AG04449 (cell line): ENCODE measurements at regions not wholly inside any gene's neighbourhood (a gene's known extent, or its start where the extent isn't known, plus 50 kb on each side); places are given as distances from the start of the nearest gene placed in this dataset.

ENCODE experiments used
- CTCF ChIA-PET: fragments of 350-600 bp; formaldehyde crosslinking; extraction: SDS; loops from one replicate; lab custom pipeline; 2021; ENCODE audit warnings: antibody characterized with exemption; lab: Yijun Ruan, JAX
- POLR2A ChIA-PET: fragments of 400-600, 350-600 bp; formaldehyde crosslinking; extraction: SDS; loops from one replicate; lab custom pipeline; 2020; ENCODE audit warnings: antibody characterized with exemption, inconsistent platforms; lab: Yijun Ruan, JAX
- DNase-seq: peaks from one replicate; pipeline ENCODE4 v3.0.0-alpha.2; 2010; ENCODE audit warnings: low read depth, low spot score
- H3K4me3 ChIP-seq: 2 replicates; pipeline ENCODE4 v1.5.1; 2011; ENCODE audit warnings: low read depth, mild to moderate bottlenecking, control low read depth, low read length
- TF ChIP-seq, protein P1 (sequence below): IDR thresholded peaks from one replicate; pipeline ENCODE4 v1.5.1; 2011; ENCODE audit warnings: mild to moderate bottlenecking, moderate library complexity, low read length, control low read depth, inconsistent platforms; ENCODE audit not compliant: insufficient read depth; ENCODE audit errors: missing control alignments

DNA sequence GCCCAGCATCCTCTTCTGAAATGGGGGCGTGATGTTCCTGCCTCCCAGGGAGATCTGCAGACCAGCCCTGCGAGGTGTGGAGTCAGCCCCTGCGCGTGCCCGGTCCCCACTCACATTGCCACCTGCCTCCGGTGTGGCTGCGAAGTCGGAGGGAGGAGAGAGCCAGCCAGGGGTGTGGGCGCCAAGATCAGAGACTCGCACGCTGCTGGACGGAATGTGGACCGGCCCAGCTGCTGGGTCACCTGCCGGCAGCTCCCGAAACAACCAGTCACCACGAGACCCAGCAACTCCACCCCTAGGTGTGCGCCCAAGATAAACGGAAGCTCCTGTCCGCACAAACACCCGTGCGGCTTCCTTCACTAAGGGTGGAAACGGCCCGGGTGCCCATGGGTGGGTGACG is 51.1 kb upstream of the EGFL7 start:
- H3K4me3 ChIP-seq: no peak overlapping the region
- no peak for DNase-seq
- ChIA-PET POLR2A (no interaction called here), CTCF (interaction anchor here (1.4 kb wide), 1 partner anchor 123 kb away, joined by 3 read pairs; no protein-coding TSS in a partner anchor)
- TF ChIP-seq, protein P1, sequence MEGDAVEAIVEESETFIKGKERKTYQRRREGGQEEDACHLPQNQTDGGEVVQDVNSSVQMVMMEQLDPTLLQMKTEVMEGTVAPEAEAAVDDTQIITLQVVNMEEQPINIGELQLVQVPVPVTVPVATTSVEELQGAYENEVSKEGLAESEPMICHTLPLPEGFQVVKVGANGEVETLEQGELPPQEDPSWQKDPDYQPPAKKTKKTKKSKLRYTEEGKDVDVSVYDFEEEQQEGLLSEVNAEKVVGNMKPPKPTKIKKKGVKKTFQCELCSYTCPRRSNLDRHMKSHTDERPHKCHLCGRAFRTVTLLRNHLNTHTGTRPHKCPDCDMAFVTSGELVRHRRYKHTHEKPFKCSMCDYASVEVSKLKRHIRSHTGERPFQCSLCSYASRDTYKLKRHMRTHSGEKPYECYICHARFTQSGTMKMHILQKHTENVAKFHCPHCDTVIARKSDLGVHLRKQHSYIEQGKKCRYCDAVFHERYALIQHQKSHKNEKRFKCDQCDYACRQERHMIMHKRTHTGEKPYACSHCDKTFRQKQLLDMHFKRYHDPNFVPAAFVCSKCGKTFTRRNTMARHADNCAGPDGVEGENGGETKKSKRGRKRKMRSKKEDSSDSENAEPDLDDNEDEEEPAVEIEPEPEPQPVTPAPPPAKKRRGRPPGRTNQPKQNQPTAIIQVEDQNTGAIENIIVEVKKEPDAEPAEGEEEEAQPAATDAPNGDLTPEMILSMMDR: no peak

DNA sequence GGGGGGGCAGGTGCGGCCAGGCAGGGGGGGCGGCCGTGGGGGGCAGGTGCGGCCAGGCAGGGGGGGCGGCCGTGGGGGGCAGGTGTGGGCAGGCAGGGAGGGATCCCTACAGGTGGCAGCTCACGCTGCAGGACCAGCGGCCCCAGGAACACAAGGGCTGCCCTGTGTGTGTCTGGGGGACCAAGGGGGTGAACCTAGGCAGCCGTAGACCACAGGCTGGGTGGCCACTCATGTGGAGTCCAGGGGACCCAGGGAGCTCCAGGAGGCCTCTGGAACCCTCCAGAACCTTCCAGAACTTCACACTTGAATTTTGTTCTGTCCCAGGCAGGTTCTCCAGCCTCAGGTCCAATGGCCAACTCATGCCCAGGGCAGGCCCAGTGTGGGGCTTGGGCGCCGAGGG is 51.6 kb upstream of the EGFL7 start:
- no peak for DNase-seq
- CTCF ChIA-PET: interaction anchor here (1.4 kb wide), 1 partner anchor 122 kb away, joined by 3 read pairs; no protein-coding TSS in a partner anchor
- POLR2A ChIA-PET: no interaction called here
- H3K4me3 ChIP-seq: no peak overlapping the region
- TF ChIP-seq, protein P1: no peak

DNA sequence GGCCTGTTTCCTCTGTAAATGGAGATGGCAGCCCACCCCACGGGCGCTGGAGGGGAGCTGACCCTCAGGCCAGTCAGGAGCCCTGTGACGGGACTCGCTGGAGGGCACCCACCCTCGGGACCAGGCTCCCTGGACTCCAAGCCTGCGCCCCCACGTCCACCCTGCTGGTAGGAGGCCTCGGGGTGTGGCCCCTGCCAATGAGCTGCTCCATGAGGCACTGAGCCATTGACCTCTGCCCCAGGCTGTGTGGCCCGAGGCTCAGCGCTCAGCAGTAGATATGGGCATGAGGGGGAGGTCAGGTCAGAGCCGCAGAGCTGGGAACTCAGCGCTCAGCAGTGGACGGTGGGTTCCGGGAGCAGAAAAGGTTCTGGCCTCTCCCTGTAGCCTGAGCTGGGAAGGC is 52.3 kb upstream of the EGFL7 start:
- DNase-seq: no peak
- H3K4me3 ChIP-seq: no peak overlapping the region
- TF ChIP-seq, protein P1: no peak
- ChIA-PET POLR2A (no interaction called here), CTCF (interaction anchor here (1.4 kb wide), 1 partner anchor 121 kb away, joined by 3 read pairs; no protein-coding TSS in a partner anchor)

DNA sequence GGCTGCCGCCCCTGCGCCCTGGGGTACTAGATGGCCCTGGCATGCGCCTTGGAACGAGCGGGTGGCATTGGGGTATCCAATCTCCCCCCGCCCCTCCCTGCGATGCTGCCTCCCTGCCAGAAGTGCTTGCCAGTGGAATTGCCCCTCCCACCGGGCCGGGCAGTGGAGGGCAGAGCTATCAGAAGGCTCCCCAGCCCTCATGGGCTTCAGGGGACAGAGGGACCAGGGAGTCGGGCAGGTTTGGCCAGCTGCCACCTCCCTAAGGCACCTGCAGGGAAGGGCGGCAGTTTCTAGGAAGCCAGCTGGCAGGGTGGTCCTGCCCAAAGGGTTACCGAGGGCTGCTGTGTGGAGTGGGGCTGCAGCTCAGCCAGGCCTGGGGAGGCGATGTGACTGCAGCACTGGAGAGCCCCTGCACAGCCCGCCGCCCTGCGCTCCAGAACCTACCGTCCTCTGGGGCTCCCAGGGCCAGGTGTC is 52.8 kb upstream of the EGFL7 start:
- ChIA-PET CTCF (no interaction called here), POLR2A (no interaction called here)
- TF ChIP-seq, protein P1: no peak
- no peak for DNase-seq
- H3K4me3 ChIP-seq: no peak overlapping the region

DNA sequence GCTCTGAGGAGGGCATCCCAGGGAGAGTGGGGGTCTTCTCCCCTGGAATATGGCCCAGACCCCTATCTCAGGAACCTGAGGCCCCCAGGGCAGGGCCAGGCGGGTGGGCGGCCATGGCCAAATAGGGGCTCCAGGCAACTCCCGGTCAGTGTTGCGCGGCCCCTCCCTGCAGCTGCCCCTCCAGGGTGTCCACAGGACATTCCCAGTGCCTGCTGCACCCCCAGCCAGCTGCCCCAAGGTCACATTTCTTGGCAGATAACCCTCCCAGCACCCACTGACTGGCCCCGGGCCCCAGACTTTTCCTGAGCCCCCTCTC is 53.6 kb upstream of the EGFL7 start:
- no peak overlapping the region for H3K4me3 ChIP-seq
- no peak for DNase-seq
- TF ChIP-seq, protein P1: no peak
- CTCF ChIA-PET: interaction anchor here (0.6 kb wide), 1 partner anchor 35 kb away, joined by 3 read pairs; no protein-coding TSS in a partner anchor
- POLR2A ChIA-PET: no interaction called here

DNA sequence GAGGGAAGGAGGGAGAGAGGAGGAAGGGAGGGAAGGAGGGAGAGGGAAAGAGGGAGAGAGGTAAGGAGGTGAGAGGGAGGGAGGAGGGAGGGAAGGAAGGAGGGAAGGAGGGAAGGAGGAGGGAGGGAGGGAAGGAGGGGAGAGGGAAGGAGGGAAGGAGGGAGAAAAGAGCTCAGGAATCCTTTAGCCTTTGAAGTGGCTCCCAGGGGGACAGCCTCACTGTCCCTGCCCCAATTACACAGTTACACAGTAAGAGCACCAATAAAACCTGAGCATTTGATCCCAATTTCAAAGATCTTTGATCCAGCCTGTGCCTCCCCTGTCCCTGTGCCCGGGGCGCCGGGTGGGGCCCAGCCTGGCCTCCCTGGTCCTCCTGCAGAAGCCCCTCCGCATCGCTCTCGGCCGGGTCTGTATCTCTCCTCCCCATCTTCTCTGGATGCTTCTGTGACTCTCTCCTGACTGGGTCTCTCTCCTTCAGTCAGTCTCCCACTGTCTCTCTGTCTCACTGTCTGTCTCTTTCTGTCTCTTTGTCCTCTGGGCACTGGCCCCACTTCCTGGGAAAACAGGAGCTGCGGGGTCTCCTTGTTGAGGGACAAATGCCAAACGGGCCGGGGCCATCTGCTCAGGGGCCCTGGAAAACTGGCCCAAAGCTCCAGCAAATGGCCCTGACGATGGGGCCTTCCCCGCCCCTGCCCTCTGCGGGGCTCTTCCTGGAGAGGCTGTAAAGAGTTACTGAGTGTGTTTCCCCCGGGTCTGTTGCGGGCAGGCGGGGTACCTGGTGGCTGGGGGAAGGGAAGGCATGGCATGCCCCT is 54.2 kb upstream of the EGFL7 start:
- DNase-seq: no peak
- TF ChIP-seq, protein P1: no peak
- CTCF ChIA-PET: interaction anchor here (0.6 kb wide), 1 partner anchor 36 kb away, joined by 3 read pairs; no protein-coding TSS in a partner anchor
- POLR2A ChIA-PET: no interaction called here
- H3K4me3 ChIP-seq: no peak overlapping the region
